ENCODE measurements at regions not wholly inside any gene's neighbourhood (a gene's known extent, or its start where the extent isn't known, plus 50 kb on each side); places are given as distances from the start of the nearest gene placed in this dataset.

- H3K27me3 ChIP-seq (ENCODE audit: control insufficient read depth in 1 of 2, insufficient read depth in 2 of 2, low read length in 2 of 2) = no peaks in the 10 kb centered on the region
- H3K36me3 ChIP-seq (ENCODE audit: control insufficient read depth in 2 of 2, insufficient read depth in 2 of 2, low read length in 1 of 2) = no peaks in the 10 kb centered on the region
- no peak overlapping the region for H3K4me3 ChIP-seq (ENCODE audit: low read depth in 1 of 2, low read length in 2 of 2)
- peaks cover 0 to 2% of the 10 kb centered on the region in 2 donors for H3K9me3 ChIP-seq (ENCODE audit: control insufficient read depth in 2 of 2, insufficient read depth in 1 of 2, low read depth in 1 of 2, low read length in 1 of 2)
- H3K27ac ChIP-seq (ENCODE audit: low read depth in 2 of 2, low read length in 1 of 2) = no peak overlapping the region
- H3K4me1 ChIP-seq (ENCODE audit: control insufficient read depth in 2 of 2, insufficient read depth in 2 of 2, low read length in 1 of 2) = no peaks in the 10 kb centered on the region
Measured at GRCh38 chr2:65850695-65851094, 418.3 kb upstream of the SPRED2 start.

- 73% methylated on average over 9 of the region's 9 CpGs for WGBS, 2 donors
- Histone ChIP-seq H3K4me1 (ENCODE audit: control insufficient read depth in 2 of 2, insufficient read depth in 2 of 2, low read length in 1 of 2) (no peaks in the 10 kb centered on the region), H3K27me3 (ENCODE audit: control insufficient read depth in 1 of 2, insufficient read depth in 2 of 2, low read length in 2 of 2) (peaks cover 0 to 4% of the 10 kb centered on the region in 2 donors), H3K36me3 (ENCODE audit: control insufficient read depth in 2 of 2, insufficient read depth in 2 of 2, low read length in 1 of 2) (no peaks in the 10 kb centered on the region), H3K27ac (ENCODE audit: low read depth in 2 of 2, low read length in 1 of 2) (no peak overlapping the region), H3K4me3 (ENCODE audit: low read depth in 1 of 2, low read length in 2 of 2) (no peak overlapping the region), H3K9me3 (ENCODE audit: control insufficient read depth in 2 of 2, insufficient read depth in 1 of 2, low read depth in 1 of 2, low read length in 1 of 2) (peaks cover 0 to 2% of the 10 kb centered on the region in 2 donors)
Measured at GRCh38 chr2:65846989-65847678, 414.7 kb upstream of the SPRED2 start.

- Histone ChIP-seq H3K4me3 (ENCODE audit: low read depth in 1 of 2, low read length in 2 of 2) (no peak overlapping the region), H3K36me3 (ENCODE audit: control insufficient read depth in 2 of 2, insufficient read depth in 2 of 2, low read length in 1 of 2) (no peaks in the 10 kb centered on the region), H3K27me3 (ENCODE audit: control insufficient read depth in 1 of 2, insufficient read depth in 2 of 2, low read length in 2 of 2) (peaks cover 0 to 4% of the 10 kb centered on the region in 2 donors), H3K9me3 (ENCODE audit: control insufficient read depth in 2 of 2, insufficient read depth in 1 of 2, low read depth in 1 of 2, low read length in 1 of 2) (peaks cover 0 to 2% of the 10 kb centered on the region in 2 donors), H3K4me1 (ENCODE audit: control insufficient read depth in 2 of 2, insufficient read depth in 2 of 2, low read length in 1 of 2) (no peaks in the 10 kb centered on the region), H3K27ac (ENCODE audit: low read depth in 2 of 2, low read length in 1 of 2) (no peak overlapping the region)
- 64 to 74% methylated on average over 5 of the region's 5 CpGs for WGBS, 2 donors
Measured at GRCh38 chr2:65845442-65846182, 413.2 kb upstream of the SPRED2 start.

GRCh38 chr2:65842104-65842503 is 409.7 kb upstream of the SPRED2 start:
- Histone ChIP-seq H3K9me3 (ENCODE audit: control insufficient read depth in 2 of 2, insufficient read depth in 1 of 2, low read depth in 1 of 2, low read length in 1 of 2) (peaks cover 0 to 2% of the 10 kb centered on the region in 2 donors), H3K4me1 (ENCODE audit: control insufficient read depth in 2 of 2, insufficient read depth in 2 of 2, low read length in 1 of 2) (no peaks in the 10 kb centered on the region), H3K27me3 (ENCODE audit: control insufficient read depth in 1 of 2, insufficient read depth in 2 of 2, low read length in 2 of 2) (peaks cover 0 to 4% of the 10 kb centered on the region in 2 donors), H3K36me3 (ENCODE audit: control insufficient read depth in 2 of 2, insufficient read depth in 2 of 2, low read length in 1 of 2) (no peaks in the 10 kb centered on the region), H3K4me3 (ENCODE audit: low read depth in 1 of 2, low read length in 2 of 2) (no peak overlapping the region), H3K27ac (ENCODE audit: low read depth in 2 of 2, low read length in 1 of 2) (no peak overlapping the region)
- 94 to 97% methylated on average over 1 of the region's 1 CpG for WGBS, 2 donors

GRCh38 chr2:65835975-65836549 is 403.7 kb upstream of the SPRED2 start:
- no peak overlapping the region for H3K27ac ChIP-seq (ENCODE audit: low read depth in 2 of 2, low read length in 1 of 2)
- no peaks in the 10 kb centered on the region for H3K9me3 ChIP-seq (ENCODE audit: control insufficient read depth in 2 of 2, insufficient read depth in 1 of 2, low read depth in 1 of 2, low read length in 1 of 2)
- H3K27me3 ChIP-seq (ENCODE audit: control insufficient read depth in 1 of 2, insufficient read depth in 2 of 2, low read length in 2 of 2) = no peaks in the 10 kb centered on the region
- no peaks in the 10 kb centered on the region for H3K4me1 ChIP-seq (ENCODE audit: control insufficient read depth in 2 of 2, insufficient read depth in 2 of 2, low read length in 1 of 2)
- H3K36me3 ChIP-seq (ENCODE audit: control insufficient read depth in 2 of 2, insufficient read depth in 2 of 2, low read length in 1 of 2) = no peaks in the 10 kb centered on the region
- H3K4me3 ChIP-seq (ENCODE audit: low read depth in 1 of 2, low read length in 2 of 2) = no peak overlapping the region
- 48 to 65% methylated on average over 1 of the region's 1 CpG for WGBS, 2 donors

GRCh38 chr2:65834771-65835475 is 402.5 kb upstream of the SPRED2 start:
- 69 to 72% methylated on average over 7 of the region's 7 CpGs for WGBS, 2 donors
- Histone ChIP-seq H3K4me3 (ENCODE audit: low read depth in 1 of 2, low read length in 2 of 2) (no peak overlapping the region), H3K9me3 (ENCODE audit: control insufficient read depth in 2 of 2, insufficient read depth in 1 of 2, low read depth in 1 of 2, low read length in 1 of 2) (no peaks in the 10 kb centered on the region), H3K36me3 (ENCODE audit: control insufficient read depth in 2 of 2, insufficient read depth in 2 of 2, low read length in 1 of 2) (no peaks in the 10 kb centered on the region), H3K27me3 (ENCODE audit: control insufficient read depth in 1 of 2, insufficient read depth in 2 of 2, low read length in 2 of 2) (no peaks in the 10 kb centered on the region), H3K4me1 (ENCODE audit: control insufficient read depth in 2 of 2, insufficient read depth in 2 of 2, low read length in 1 of 2) (no peaks in the 10 kb centered on the region), H3K27ac (ENCODE audit: low read depth in 2 of 2, low read length in 1 of 2) (no peak overlapping the region)

- H3K27me3 ChIP-seq (ENCODE audit: control insufficient read depth in 1 of 2, insufficient read depth in 2 of 2, low read length in 2 of 2) = no peaks in the 10 kb centered on the region
- H3K36me3 ChIP-seq (ENCODE audit: control insufficient read depth in 2 of 2, insufficient read depth in 2 of 2, low read length in 1 of 2) = no peaks in the 10 kb centered on the region
- no peaks in the 10 kb centered on the region for H3K9me3 ChIP-seq (ENCODE audit: control insufficient read depth in 2 of 2, insufficient read depth in 1 of 2, low read depth in 1 of 2, low read length in 1 of 2)
- H3K4me3 ChIP-seq (ENCODE audit: low read depth in 1 of 2, low read length in 2 of 2) = no peak overlapping the region
- WGBS, 2 donors = 88 to 93% methylated on average over 6 of the region's 6 CpGs
- H3K27ac ChIP-seq (ENCODE audit: low read depth in 2 of 2, low read length in 1 of 2) = no peak overlapping the region
- no peaks in the 10 kb centered on the region for H3K4me1 ChIP-seq (ENCODE audit: control insufficient read depth in 2 of 2, insufficient read depth in 2 of 2, low read length in 1 of 2)
Measured at GRCh38 chr2:65834062-65834461, 401.7 kb upstream of the SPRED2 start.

GRCh38 chr2:65831509-65831908 is 399.1 kb upstream of the SPRED2 start:
- H3K4me3 ChIP-seq (ENCODE audit: low read depth in 1 of 2, low read length in 2 of 2) = no peak overlapping the region
- H3K27me3 ChIP-seq (ENCODE audit: control insufficient read depth in 1 of 2, insufficient read depth in 2 of 2, low read length in 2 of 2) = no peaks in the 10 kb centered on the region
- no peaks in the 10 kb centered on the region for H3K9me3 ChIP-seq (ENCODE audit: control insufficient read depth in 2 of 2, insufficient read depth in 1 of 2, low read depth in 1 of 2, low read length in 1 of 2)
- H3K27ac ChIP-seq (ENCODE audit: low read depth in 2 of 2, low read length in 1 of 2) = no peak overlapping the region
- no peaks in the 10 kb centered on the region for H3K36me3 ChIP-seq (ENCODE audit: control insufficient read depth in 2 of 2, insufficient read depth in 2 of 2, low read length in 1 of 2)
- no peaks in the 10 kb centered on the region for H3K4me1 ChIP-seq (ENCODE audit: control insufficient read depth in 2 of 2, insufficient read depth in 2 of 2, low read length in 1 of 2)
- WGBS, 2 donors = 77 to 82% methylated on average over 1 of the region's 1 CpG

- no peaks in the 10 kb centered on the region for H3K9me3 ChIP-seq (ENCODE audit: control insufficient read depth in 2 of 2, insufficient read depth in 1 of 2, low read depth in 1 of 2, low read length in 1 of 2)
- 42 to 65% methylated on average over 1 of the region's 1 CpG for WGBS, 2 donors
- H3K4me3 ChIP-seq (ENCODE audit: low read depth in 1 of 2, low read length in 2 of 2) = no peak overlapping the region
- H3K36me3 ChIP-seq (ENCODE audit: control insufficient read depth in 2 of 2, insufficient read depth in 2 of 2, low read length in 1 of 2) = no peaks in the 10 kb centered on the region
- no peaks in the 10 kb centered on the region for H3K4me1 ChIP-seq (ENCODE audit: control insufficient read depth in 2 of 2, insufficient read depth in 2 of 2, low read length in 1 of 2)
- H3K27me3 ChIP-seq (ENCODE audit: control insufficient read depth in 1 of 2, insufficient read depth in 2 of 2, low read length in 2 of 2) = no peaks in the 10 kb centered on the region
- H3K27ac ChIP-seq (ENCODE audit: low read depth in 2 of 2, low read length in 1 of 2) = no peak overlapping the region
Measured at GRCh38 chr2:65826567-65826966, 394.2 kb upstream of the SPRED2 start.
